ENCODE measurements at regions not wholly inside any gene's neighbourhood (a gene's known extent, or its start where the extent isn't known, plus 50 kb on each side); places are given as distances from the start of the nearest gene placed in this dataset.

DNA sequence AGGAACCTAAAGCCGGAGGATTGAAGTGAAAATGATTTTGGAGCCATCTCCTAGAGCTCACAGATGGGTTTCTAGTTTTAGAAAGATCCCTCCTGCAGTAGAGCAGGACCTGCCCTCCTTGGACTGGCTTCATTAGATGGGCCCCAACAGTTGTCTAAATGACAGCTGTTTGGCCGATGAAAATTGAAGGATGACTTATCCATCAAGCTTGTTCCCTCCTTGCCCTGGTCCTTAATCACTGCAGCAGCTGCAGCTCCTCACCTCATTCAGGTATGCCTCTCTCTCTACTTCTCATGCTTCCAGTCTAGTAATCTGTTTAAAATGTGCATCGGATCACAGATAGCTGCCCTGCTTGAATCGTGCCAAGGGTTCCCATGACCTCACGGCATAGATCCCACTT, 677.6 kb downstream of the BCL11A start:
- H3K4me3 ChIP-seq (ENCODE audit: low read depth, low read length), result no peak overlapping the region
- no peak for DNase-seq (ENCODE audit: low read depth)
- TF ChIP-seq CTCF (IDR thresholded peaks at IDR 0.05; ENCODE audit: insufficient read depth, low read length), result no peak

DNA sequence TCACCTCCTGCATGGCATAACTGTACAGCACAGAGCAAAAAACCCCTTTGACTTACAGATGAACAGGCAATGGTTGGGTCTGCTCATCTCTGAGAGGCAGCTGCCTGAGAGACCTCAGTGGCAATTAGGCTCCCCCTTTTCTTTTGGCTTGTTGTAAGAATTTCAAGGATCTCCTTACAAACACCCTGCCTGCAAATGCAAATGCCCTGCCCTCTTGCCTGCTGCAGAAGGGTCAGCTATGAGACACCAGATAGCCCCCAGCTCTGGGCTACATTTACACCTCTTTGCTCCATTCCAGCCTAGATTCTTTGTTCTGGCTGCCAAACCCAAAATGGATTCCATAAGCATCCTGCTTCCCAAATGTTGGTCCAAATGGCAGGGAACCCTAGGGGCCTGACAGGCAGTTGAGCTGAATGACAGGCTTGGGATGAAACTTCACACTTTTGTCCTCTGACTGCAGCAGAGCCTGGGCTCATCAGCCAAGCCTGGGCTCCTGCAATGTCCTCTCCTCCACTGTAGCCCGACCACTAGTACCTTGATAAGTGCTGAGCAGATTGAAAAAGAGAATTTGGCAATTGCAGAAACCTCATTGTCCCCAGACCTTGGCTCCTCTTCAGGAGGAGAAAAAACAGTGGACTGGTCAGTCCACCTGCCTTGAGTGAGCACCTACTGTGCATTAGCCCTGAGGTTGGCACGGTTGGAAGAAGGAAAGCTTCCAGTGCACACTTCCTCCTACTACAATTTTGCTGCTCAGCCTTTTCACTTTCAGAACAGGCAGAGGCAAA, 678.3 kb downstream of the BCL11A start:
- no peak for TF ChIP-seq CTCF (IDR thresholded peaks at IDR 0.05; ENCODE audit: insufficient read depth, low read length)
- DNase-seq (ENCODE audit: low read depth), result no peak
- H3K4me3 ChIP-seq (ENCODE audit: low read depth, low read length), result no peak overlapping the region

DNA sequence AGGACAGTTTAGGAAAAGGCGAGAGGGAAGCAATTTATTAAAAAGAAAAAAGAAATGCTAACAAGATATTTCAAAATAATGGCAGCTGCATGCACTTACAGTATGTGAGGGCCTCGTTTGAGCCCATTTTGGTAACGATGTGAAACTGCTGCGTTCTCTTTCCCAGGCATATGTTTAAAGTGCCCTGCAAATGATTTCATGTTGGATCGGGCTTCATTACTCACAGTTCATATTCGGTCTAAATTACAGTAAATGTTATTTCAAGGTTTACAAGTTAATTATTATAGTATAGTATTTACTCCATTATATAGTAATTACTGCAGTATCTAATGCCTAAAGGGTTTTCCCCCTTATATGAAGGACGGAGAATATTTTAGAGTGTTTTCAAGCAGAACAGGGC, 679.1 kb downstream of the BCL11A start:
- no peak overlapping the region for H3K4me3 ChIP-seq (ENCODE audit: low read depth, low read length)
- DNase-seq (ENCODE audit: low read depth), result no peak
- TF ChIP-seq CTCF (IDR thresholded peaks at IDR 0.05; ENCODE audit: insufficient read depth, low read length), result no peak

DNA sequence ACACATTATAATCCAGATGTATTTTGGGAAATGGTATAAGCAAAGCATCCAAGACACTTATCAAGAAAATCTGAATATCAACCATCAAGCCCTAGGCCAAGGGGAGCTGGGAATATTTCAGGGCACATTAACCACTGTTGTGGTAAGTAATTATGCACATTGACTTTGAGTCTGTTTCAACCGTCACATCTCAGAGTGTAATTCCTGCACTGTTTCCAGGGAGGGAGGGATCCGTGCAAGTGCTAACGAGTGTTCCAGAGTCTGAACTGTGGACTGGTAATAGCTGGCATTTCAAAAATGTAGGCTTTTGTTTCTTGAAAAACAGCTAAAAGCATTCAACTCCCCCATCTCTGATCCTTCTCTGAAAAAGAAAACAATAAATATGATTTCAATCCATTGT, 681.6 kb downstream of the BCL11A start:
- no peak for DNase-seq (ENCODE audit: low read depth)
- H3K4me3 ChIP-seq (ENCODE audit: low read depth, low read length), result no peak overlapping the region
- no peak for TF ChIP-seq CTCF (IDR thresholded peaks at IDR 0.05; ENCODE audit: insufficient read depth, low read length)

- DNase-seq (ENCODE audit: low read depth), result no peak
- no peak overlapping the region for H3K4me3 ChIP-seq (ENCODE audit: low read depth, low read length)
- TF ChIP-seq CTCF (IDR thresholded peaks at IDR 0.05; ENCODE audit: insufficient read depth, low read length), result no peak
Measured at GRCh38 chr2:59868981-59869380, 684.5 kb downstream of the BCL11A start.

- DNase-seq (ENCODE audit: low read depth), result no peak
- no peak for TF ChIP-seq CTCF (IDR thresholded peaks at IDR 0.05; ENCODE audit: insufficient read depth, low read length)
- no peak overlapping the region for H3K4me3 ChIP-seq (ENCODE audit: low read depth, low read length)
Measured at GRCh38 chr2:59866436-59866835, 687.0 kb downstream of the BCL11A start.

GRCh38 chr2:59858540-59858939, 694.9 kb downstream of the BCL11A start:
- no peak overlapping the region for H3K4me3 ChIP-seq (ENCODE audit: low read depth, low read length)
- DNase-seq (ENCODE audit: low read depth), result no peak
- TF ChIP-seq CTCF (IDR thresholded peaks at IDR 0.05; ENCODE audit: insufficient read depth, low read length), result no peak

Data from fibroblast of the aortic adventitia (primary cell).